ENCODE measurements at regions not wholly inside any gene's neighbourhood (a gene's known extent, or its start where the extent isn't known, plus 50 kb on each side); places are given as distances from the start of the nearest gene placed in this dataset.

GRCh38 chr12:94813314-94813713 is 163.0 kb upstream of the TMCC3 start:
- DNase-seq = no peak

DNA sequence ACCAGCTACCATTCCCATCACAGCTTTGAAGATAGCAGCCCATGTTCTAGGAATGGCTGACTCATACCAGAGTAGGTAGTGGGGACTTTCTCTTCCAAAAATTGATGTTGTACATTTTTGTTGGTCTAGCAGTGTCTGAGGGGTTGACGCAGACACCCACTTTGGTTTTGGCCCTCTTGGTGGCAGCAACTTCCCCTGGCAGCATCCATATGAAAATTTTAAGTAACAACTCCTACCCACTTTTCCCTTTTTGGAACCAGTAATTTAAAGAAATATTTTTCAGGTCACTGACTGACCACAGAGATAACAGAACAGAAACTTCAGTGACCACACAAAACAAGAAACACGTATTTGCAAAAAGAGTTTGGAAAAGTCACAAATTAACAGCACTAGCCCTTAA is 162.0 kb upstream of the TMCC3 start:
- no peak for DNase-seq

- no peak for DNase-seq
These were observed 161.3 kb upstream of the TMCC3 start for GRCh38 chr12:94811611-94812010.

GRCh38 chr12:94807951-94808350 is 157.6 kb upstream of the TMCC3 start:
- DNase-seq = no peak

- no peak for DNase-seq
These were observed 156.3 kb upstream of the TMCC3 start for GRCh38 chr12:94806617-94807016.

DNA sequence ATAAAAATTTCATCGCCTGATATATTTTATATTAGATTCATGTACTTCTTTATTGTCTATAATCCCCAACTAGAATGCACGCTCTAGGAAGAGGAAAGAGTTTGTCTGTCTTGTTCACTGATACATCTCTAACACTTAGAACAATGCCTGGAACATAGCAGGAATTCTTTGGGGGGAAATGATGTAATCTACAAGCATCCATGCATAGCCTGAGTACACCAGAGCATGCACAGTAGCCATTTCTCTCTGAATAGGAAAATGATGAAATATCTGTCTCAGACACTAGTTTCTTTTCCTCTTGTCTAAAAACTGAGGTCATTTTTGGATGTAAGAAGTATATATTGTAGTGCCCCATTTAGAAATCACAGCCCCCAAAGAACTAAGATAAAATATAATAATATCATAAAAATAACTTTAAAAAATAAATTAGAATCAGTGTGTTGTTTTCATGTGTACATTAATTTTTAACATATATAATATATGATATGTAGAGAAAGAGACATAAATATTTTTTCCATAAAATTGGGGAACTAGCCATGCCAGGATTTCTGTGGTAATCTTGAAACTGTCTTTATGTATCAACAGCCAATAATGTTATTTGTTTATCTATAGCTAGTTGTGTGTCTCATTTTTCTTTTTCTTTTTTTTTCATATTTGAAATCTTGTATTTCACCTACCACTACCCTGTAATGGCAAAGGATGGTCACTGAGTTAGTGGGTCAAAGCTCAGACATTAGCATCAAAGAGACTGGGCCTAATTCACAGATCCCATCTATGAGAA is 155.6 kb upstream of the TMCC3 start:
- no peak for DNase-seq

DNA sequence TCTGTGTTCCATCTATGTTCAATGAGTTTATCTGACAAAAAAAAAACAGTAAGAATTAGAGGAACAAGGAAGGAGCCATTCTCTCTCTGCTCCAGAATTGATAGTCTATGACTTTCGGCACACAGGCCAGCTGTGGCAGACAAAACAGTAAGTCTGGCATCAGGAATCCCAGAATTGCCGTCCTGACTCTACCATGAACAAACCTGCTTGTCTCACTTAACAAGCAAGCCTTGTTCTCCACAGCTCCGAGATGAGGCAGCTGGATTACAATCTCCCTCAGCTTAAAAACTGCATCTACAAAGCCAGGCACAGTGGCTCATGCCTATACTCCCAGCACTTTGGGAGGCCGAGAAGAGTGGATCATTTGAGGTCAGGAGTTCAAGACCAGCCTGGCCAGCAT is 153.6 kb upstream of the TMCC3 start:
- DNase-seq = no peak

GRCh38 chr12:94802796-94803195 is 152.4 kb upstream of the TMCC3 start:
- no peak for DNase-seq

- no peak for DNase-seq
These were observed 151.4 kb upstream of the TMCC3 start for GRCh38 chr12:94801745-94802144.

DNA sequence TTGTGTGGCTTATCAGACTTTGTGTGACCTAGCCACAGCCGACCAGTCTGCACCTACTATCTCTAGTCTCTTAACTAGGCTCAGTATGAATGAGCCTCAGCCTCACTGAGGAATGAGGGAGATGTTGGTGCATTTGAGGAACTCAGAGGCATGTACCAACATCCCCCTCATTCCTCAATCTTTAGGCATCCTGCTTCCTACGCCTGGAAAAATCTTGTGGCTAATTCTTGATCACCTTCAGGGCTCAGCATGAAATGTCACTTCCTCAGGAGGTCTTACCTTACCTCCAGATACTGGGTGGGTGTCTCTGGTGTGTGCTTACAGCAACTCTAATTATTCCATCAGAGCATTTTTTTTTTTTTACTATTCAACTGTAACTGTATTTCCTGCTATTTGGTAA is 148.8 kb upstream of the TMCC3 start:
- DNase-seq = no peak

DNA sequence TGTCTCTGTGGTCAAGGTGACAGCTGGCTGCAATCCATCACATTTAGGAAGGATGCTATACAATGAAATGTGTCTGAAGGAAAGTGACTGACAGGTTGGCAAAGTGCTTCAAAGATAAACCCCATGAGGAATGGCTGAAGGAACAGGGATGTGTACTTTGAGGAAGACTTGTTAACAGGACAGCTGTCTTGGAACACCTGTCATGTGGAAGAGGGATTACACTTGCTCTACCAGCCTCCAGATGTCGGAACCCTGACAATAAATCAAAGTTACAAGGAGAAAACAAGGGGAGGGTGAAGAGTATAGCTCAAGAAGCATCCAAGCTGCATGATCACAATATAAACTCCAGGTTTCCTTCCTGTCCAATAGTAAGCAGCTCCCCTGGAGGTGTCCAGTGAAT is 147.8 kb upstream of the TMCC3 start:
- no peak for DNase-seq

- no peak for DNase-seq
These were observed 145.2 kb upstream of the TMCC3 start for GRCh38 chr12:94795520-94795919.

DNA sequence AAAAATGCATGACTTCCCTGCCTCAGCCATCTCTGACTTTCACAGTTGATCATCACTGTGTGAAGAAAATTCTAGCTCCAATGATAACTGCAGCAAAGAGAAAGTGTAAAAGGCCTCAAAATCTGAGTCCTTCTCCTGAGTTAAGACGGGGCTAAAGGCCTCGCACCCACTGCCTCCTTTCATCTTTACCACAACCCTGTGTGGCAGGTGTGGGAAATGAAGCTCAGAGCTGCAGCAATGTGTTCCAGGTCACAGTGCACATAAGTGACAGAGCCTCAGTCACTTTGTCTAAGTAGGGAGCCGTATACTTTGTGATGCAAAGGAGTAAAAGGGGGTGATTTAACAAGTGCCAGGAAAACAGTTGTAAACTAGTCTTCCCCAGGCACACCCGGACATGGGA is 144.7 kb upstream of the TMCC3 start:
- no peak for DNase-seq

- no peak for DNase-seq
These were observed 142.8 kb upstream of the TMCC3 start for GRCh38 chr12:94793191-94793595.

DNA sequence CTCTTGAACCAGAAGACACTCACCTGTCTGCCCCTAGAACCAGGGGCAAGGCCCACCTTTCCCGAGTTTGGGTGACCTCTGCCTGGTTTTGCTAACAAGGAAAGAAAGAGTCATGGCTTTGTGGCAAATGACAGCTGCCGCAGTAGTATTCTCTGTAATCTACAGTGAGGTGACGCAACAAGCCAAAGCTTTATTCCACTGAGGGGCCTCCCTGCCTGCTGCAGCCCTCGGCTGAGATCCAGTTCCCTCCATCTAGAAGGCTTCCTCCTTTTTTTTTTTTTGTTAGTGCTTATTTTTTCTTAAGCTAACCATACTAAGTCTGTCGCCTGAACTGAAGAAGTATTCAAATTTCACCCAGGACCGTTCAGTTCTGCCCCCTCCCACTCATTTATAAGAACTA is 142.3 kb upstream of the TMCC3 start:
- DNase-seq = no peak

DNA sequence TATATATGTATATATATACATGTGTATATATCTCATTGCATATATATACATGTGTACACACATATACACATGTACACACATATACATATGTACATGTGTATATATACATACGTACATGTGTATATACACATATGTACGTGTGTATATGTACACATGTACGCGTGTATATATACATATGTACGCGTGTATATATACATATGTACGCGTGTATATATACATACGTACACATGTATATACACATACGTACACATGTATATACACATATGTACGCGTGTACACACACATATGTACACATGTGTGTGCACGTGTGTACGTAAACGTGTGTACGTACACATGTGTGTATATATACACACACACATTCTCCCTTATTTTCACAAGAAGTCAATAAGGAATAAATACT is 141.6 kb upstream of the TMCC3 start:
- DNase-seq = no peak

DNA sequence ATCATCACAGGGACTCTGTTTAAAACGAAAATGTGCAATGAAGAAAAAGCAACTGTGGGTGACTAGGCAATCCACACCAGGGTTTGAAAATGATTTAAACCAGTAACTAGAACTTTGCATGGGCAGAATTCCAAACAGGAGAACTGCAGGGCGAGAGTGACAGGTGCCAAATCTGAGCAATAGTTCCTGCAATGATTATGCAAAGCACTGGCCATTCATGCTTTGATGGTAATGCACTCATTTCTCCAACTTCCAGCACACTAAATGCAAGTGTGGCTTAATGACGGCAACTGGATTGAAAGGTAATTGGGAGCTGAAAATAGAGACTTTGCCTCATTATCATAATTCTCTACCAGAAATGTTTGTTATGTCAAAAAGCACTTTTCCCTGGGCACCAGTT is 140.5 kb upstream of the TMCC3 start:
- no peak for DNase-seq

DNA sequence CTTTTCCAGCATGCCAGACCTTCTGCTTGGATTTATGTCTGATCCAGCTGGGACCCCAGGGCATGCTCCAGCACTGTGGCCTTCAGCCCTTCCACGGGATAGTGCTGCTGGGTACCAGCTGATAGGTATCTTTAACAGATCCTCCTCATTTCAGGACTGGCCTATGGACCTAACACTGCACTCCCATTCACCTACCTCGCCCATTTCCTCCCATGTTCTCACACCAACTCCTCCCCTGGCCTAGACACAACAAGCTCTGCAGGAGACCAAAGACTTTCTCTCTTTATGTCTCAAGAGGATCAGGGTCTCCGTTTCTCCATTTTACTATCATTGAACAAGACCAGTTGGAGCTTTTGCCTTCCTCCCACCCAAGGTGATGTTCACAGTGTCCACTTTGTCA is 140.0 kb upstream of the TMCC3 start:
- DNase-seq = no peak

GRCh38 chr12:94789510-94790225 is 139.3 kb upstream of the TMCC3 start:
- no peak for DNase-seq

DNA sequence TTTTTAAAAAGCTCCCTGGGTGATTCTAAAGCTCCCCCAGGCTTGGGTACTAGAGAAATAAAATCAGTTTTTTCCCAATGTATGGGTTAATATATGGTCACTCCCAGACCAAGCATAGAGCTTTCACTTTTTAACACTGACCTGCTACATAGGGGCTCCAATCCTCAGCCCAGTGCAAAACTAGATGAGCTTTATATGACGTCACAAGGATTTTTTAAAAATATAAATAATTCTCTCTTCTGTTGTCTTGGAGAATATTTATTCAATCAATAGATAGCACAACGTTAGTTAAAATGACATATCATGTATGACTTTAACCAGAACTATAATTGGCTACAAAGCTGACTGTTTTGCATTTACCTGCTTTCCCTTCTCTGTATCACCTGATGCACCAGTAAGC is 137.9 kb upstream of the TMCC3 start:
- DNase-seq = no peak

DNA sequence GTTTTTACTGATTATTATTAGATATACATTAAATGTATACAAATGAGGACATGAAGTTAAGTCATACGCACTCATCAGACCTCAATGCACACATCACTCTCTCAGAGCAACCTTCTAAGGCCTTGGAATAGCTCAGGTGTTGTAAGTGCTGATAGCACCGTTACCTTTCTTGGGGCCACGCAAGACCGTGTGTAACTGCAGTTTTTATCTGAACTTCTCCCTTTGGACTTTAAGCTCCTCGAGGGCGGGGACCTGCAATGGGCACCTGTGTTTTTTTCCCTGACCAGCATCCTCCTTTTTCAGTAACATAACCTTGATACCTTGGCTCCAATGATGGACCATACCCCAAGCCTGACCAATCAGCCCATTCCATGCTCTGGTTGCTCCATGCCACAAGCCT is 136.5 kb upstream of the TMCC3 start:
- no peak for DNase-seq

- no peak for DNase-seq
These were observed 133.5 kb upstream of the TMCC3 start for GRCh38 chr12:94783862-94784261.

DNA sequence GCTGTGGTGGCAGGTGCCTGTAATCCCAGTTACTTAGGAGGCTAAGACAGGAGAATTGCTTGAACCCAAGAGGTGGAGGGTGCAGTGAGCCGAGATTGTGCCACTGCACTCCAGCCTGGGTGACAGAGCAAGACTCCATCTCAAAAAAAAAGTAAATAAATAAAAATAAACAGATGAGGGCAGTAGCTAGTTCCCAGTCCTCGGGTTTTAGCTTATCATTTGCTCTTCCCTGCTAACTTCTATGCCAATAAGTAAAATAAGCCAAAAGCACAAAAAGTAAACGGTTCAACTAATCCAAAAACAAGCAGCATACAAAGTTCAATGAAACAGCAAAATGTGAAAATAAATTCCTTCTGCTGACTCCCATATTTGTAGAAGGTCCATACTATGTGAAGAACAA is 133.0 kb upstream of the TMCC3 start:
- DNase-seq = no peak

- no peak for DNase-seq
These were observed 131.5 kb upstream of the TMCC3 start for GRCh38 chr12:94781835-94782234.

DNA sequence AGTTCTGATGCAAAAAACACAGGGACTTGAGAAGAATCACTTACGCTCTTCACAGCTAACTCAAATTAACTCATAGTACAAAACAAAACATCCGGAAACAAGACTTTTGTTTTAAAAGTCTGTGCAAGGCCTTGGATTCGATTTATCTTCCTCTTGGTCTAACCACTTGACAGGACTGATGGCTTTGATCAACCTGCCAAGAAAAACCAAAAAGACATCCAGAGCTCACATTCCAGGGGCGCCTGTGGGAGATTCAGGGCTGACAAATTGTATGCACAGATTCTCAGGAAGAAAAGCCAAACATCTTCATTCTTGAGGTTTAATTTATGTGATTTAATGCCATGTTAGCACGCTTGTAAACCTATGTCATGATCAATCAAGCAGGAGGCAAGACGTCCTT is 129.1 kb upstream of the TMCC3 start:
- DNase-seq = no peak

Data from NCI-H1930 (cell line).